ENCODE measurements at regions not wholly inside any gene's neighbourhood (a gene's known extent, or its start where the extent isn't known, plus 50 kb on each side); places are given as distances from the start of the nearest gene placed in this dataset.

GRCh38 chr15:35746121-35746520, 200.2 kb upstream of the DPH6 start:
- no peak overlapping the region for H3K27ac ChIP-seq
- H3K9me3 ChIP-seq = no peaks in the 10 kb centered on the region
- intact Hi-C loops (cut with DNase I; ENCODE audit: low total_unique reads) = loop anchor here (10.0 kb wide), 1 partner anchor 829 kb away; the partner anchor contains the start of gene CDIN1
- TF ChIP-seq CTCF (IDR thresholded peaks at IDR 0.05) (no peak), POLR2A (IDR thresholded peaks at IDR 0.05) (no peak)
- DNase-seq = no peak
- H3K4me1 ChIP-seq = no peaks in the 10 kb centered on the region
- H3K27me3 ChIP-seq = no peaks in the 10 kb centered on the region
- no peak overlapping the region for H3K4me3 ChIP-seq
- H3K36me3 ChIP-seq = no peaks in the 10 kb centered on the region

- no peak for TF ChIP-seq CTCF (IDR thresholded peaks at IDR 0.05)
- TF ChIP-seq POLR2A (IDR thresholded peaks at IDR 0.05) = no peak
- no peaks in the 10 kb centered on the region for H3K27me3 ChIP-seq
- no peak for DNase-seq
- H3K4me3 ChIP-seq = no peak overlapping the region
- H3K27ac ChIP-seq = no peak overlapping the region
- H3K9me3 ChIP-seq = no peaks in the 10 kb centered on the region
- H3K36me3 ChIP-seq = no peaks in the 10 kb centered on the region
- intact Hi-C loops (cut with DNase I; ENCODE audit: low total_unique reads) = loop anchor here (10.0 kb wide), 1 partner anchor 827 kb away; the partner anchor contains the start of gene CDIN1
- no peaks in the 10 kb centered on the region for H3K4me1 ChIP-seq
These were observed 202.1 kb upstream of the DPH6 start for GRCh38 chr15:35748105-35748504.

- Histone ChIP-seq H3K27me3 (no peaks in the 10 kb centered on the region), H3K4me3 (no peak overlapping the region), H3K27ac (no peak overlapping the region), H3K9me3 (no peaks in the 10 kb centered on the region), H3K36me3 (no peaks in the 10 kb centered on the region), H3K4me1 (no peaks in the 10 kb centered on the region)
- intact Hi-C loops (cut with DNase I; ENCODE audit: low total_unique reads) = no loop called here
- TF ChIP-seq POLR2A (IDR thresholded peaks at IDR 0.05) = no peak
- TF ChIP-seq CTCF (IDR thresholded peaks at IDR 0.05) = no peak
- DNase-seq = no peak
These were observed 204.1 kb upstream of the DPH6 start for GRCh38 chr15:35750051-35750450.

GRCh38 chr15:35751413-35752133, 205.6 kb upstream of the DPH6 start:
- intact Hi-C loops (cut with DNase I; ENCODE audit: low total_unique reads) = no loop called here
- H3K4me3 ChIP-seq = no peak overlapping the region

More at GRCh38 chr15:35751413-35752133, 205.6 kb upstream of the DPH6 start:
- DNase-seq = peak; percentile 65 to 77
- H3K36me3 ChIP-seq = no peaks in the 10 kb centered on the region
- H3K27me3 ChIP-seq = no peaks in the 10 kb centered on the region
- H3K4me1 ChIP-seq = peaks cover 0 to 6% of the 10 kb centered on the region in 2 donors
- TF ChIP-seq POLR2A (IDR thresholded peaks at IDR 0.05) (no peak), CTCF (IDR thresholded peaks at IDR 0.05) (peak; percentile 60 to 81 (median 68))
- H3K27ac ChIP-seq = no peak overlapping the region
- no peaks in the 10 kb centered on the region for H3K9me3 ChIP-seq
